GM23338 (cell line): ENCODE measurements at regions not wholly inside any gene's neighbourhood (a gene's known extent, or its start where the extent isn't known, plus 50 kb on each side); places are given as distances from the start of the nearest gene placed in this dataset.

Experiments used
- ATAC-seq: fragments of 200-7000 bp; cut with Tn5 transposase; 3 replicates; pipeline ENCODE4 v1.9.1; 2020
- DNase-seq: peaks from one replicate; pipeline ENCODE4 v3.0.0-alpha.2; 2015; ENCODE audit warnings: low spot score
- H2AFZ ChIP-seq: fragments of 200-600 bp; sonication (generic); 2 replicates; pipeline ENCODE4 v1.8.0; 2016; ENCODE audit warnings: antibody characterized with exemption, mild to moderate bottlenecking, moderate library complexity
- H3F3A ChIP-seq: fragments of 200-600 bp; sonication (generic); replicated peaks from 2 replicates; pipeline ENCODE4 v1.8.0; 2017; ENCODE audit warnings: antibody characterized with exemption, mixed run types, low read depth
- H3K27ac ChIP-seq: fragments of 200-600 bp; sonication (generic); 2 replicates; pipeline ENCODE4 v1.6.1; 2016; ENCODE audit warnings: low read depth
- H3K27me3 ChIP-seq: fragments of 200-600 bp; sonication (generic); 2 replicates; pipeline ENCODE4 v1.8.0; 2016; ENCODE audit warnings: mild to moderate bottlenecking, mixed run types, moderate library complexity; ENCODE audit not compliant: insufficient read depth
- H3K36me3 ChIP-seq: fragments of 200-600 bp; sonication (generic); 2 replicates; pipeline ENCODE4 v1.8.0; 2016; ENCODE audit warnings: mild to moderate bottlenecking; ENCODE audit not compliant: insufficient read depth
- H3K4me1 ChIP-seq: fragments of 200-600 bp; sonication (generic); 2 replicates; pipeline ENCODE4 v1.8.0; 2016; ENCODE audit warnings: mild to moderate bottlenecking, moderate library complexity; ENCODE audit not compliant: insufficient read depth
- H3K4me2 ChIP-seq: fragments of 200-600 bp; sonication (generic); 2 replicates; pipeline ENCODE4 v1.7.1; 2017; ENCODE audit warnings: mixed run types
- H3K4me3 ChIP-seq: fragments of 200-600 bp; sonication (generic); 2 replicates; pipeline ENCODE4 v1.6.1; 2016; ENCODE audit warnings: mixed run types
- H3K79me2 ChIP-seq: fragments of 200-600 bp; sonication (generic); replicated peaks from 2 replicates; pipeline ENCODE4 v1.8.0; 2017; ENCODE audit warnings: mild to moderate bottlenecking; ENCODE audit not compliant: insufficient read depth
- H3K9me2 ChIP-seq: fragments of 200-600 bp; sonication (generic); 2 replicates; pipeline ENCODE4 v1.8.0; 2017; ENCODE audit not compliant: insufficient read depth
- H4K20me1 ChIP-seq: fragments of 200-600 bp; sonication (generic); replicated peaks from 2 replicates; pipeline ENCODE4 v1.8.0; 2017; ENCODE audit warnings: mild to moderate bottlenecking; ENCODE audit not compliant: insufficient read depth
- H3K27ac Mint-ChIP-seq: 2 replicates; pipeline ENCODE4 v1.8.0; 2020; ENCODE audit warnings: inconsistent platforms, mild to moderate bottlenecking, moderate library complexity, mixed read lengths
- H3K27me3 Mint-ChIP-seq: 3 replicates; pipeline ENCODE4 v1.8.0; 2022; ENCODE audit warnings: low read depth, mild to moderate bottlenecking, moderate library complexity, mixed read lengths, inconsistent platforms; ENCODE audit not compliant: insufficient read depth, poor library complexity
- H3K36me3 Mint-ChIP-seq: 3 replicates; pipeline ENCODE4 v1.8.0; 2021; ENCODE audit warnings: low read depth, mild to moderate bottlenecking, inconsistent platforms, moderate library complexity, mixed read lengths
- H3K4me1 Mint-ChIP-seq: 3 replicates; pipeline ENCODE4 v1.8.0; 2020; ENCODE audit warnings: mild to moderate bottlenecking, inconsistent platforms, mixed read lengths
- H3K4me3 Mint-ChIP-seq: 3 replicates; pipeline ENCODE4 v1.8.0; 2021; ENCODE audit warnings: moderate library complexity, mild to moderate bottlenecking, inconsistent platforms, mixed read lengths
- H3K9me3 Mint-ChIP-seq: 3 replicates; pipeline ENCODE4 v1.8.0; 2020; ENCODE audit warnings: moderate library complexity, mild to moderate bottlenecking, inconsistent platforms, mixed read lengths
- CREB1 ChIP-seq: fragments of 250-450 bp; sonication (Bioruptor Pico); IDR thresholded peaks from 2 replicates; pipeline ENCODE4 v1.5.0; 2020; ENCODE audit warnings: low read depth, mild to moderate bottlenecking, moderate library complexity
- CTCF ChIP-seq, 2 experiments: fragments of 200-600 bp in 1 of 2; sonication (generic) in 1 of 2; conservative IDR thresholded peaks; 2 replicates each; pipeline versions ENCODE4 v1.5.1 to v1.6.1; 2016 to 2017; ENCODE audit warnings: antibody characterized with exemption in 2 of 2, low read depth in 2 of 2, mild to moderate bottlenecking in 2 of 2, moderate library complexity in 1 of 2
- EZH2phosphoT487 ChIP-seq: fragments of 200-600 bp; sonication (generic); IDR thresholded peaks from one replicate; pipeline ENCODE4 v1.8.1; 2018; ENCODE audit warnings: antibody characterized with exemption; ENCODE audit not compliant: unreplicated experiment
- JUNB ChIP-seq: IDR thresholded peaks from one replicate; pipeline ENCODE4 v1.6.1; 2016; ENCODE audit warnings: antibody characterized with exemption; ENCODE audit not compliant: unreplicated experiment
- POLR2AphosphoS5 ChIP-seq: IDR thresholded peaks from 2 replicates; pipeline ENCODE4 v1.6.1; 2016; ENCODE audit warnings: antibody characterized with exemption, low read depth
- STAT1 ChIP-seq: IDR thresholded peaks from one replicate; pipeline ENCODE4 v1.6.1; 2016; ENCODE audit warnings: antibody characterized with exemption; ENCODE audit not compliant: unreplicated experiment
- ZNF331 ChIP-seq: fragments of 250-450 bp; sonication (Bioruptor Pico); IDR thresholded peaks from 2 replicates; pipeline ENCODE4 v1.5.0; 2020; ENCODE audit warnings: low read depth, mild to moderate bottlenecking, moderate library complexity
- ZNF462 ChIP-seq: fragments of 250-450 bp; sonication (Bioruptor Pico); IDR thresholded peaks from 2 replicates; pipeline ENCODE4 v1.5.0; 2020; ENCODE audit warnings: mild to moderate bottlenecking, moderate library complexity

- no peak for TF ChIP-seq CTCF (conservative IDR thresholded peaks at IDR 0.05; ENCODE audit: low read depth in 2 of 2)
- no peak for TF ChIP-seq ZNF331 (CRISPR knock-in tag)
- no peak for TF ChIP-seq POLR2AphosphoS5
- no peak for TF ChIP-seq EZH2phosphoT487
- no peak for TF ChIP-seq ZNF462 (CRISPR knock-in tag)
These were observed 979.0 kb downstream of the EFNA5 start (continued) for GRCh38 chr5:106691701-106692100.

GRCh38 chr5:106690585-106690984 lies 980.2 kb downstream of the EFNA5 start:
- Mint-ChIP-seq H3K27me3 (no peaks in the 10 kb centered on the region), H3K4me1 (no peaks in the 10 kb centered on the region), H3K27ac (peak overlapping the region; percentile 39; the same call in 1 of the 2 replicates), H3K36me3 (no peaks in the 10 kb centered on the region), H3K9me3 (peaks cover 3% of the 10 kb centered on the region; the same call in 1 of the 3 replicates), H3K4me3 (no peak overlapping the region)
- H3K9me2 ChIP-seq, result no peaks in the 10 kb centered on the region
- H3K4me2 ChIP-seq, result no peak overlapping the region
- H3K27ac ChIP-seq, result no peak overlapping the region
- ATAC-seq, result no peak
- H3K4me3 ChIP-seq, result no peak overlapping the region
- H3K79me2 ChIP-seq, result no peaks in the 10 kb centered on the region
- no peak for DNase-seq
- H3F3A ChIP-seq, result no peaks in the 10 kb centered on the region
- no peaks in the 10 kb centered on the region for H3K27me3 ChIP-seq
- no peaks in the 10 kb centered on the region for H3K4me1 ChIP-seq
- no peaks in the 10 kb centered on the region for H3K36me3 ChIP-seq
- no peak overlapping the region for H2AFZ ChIP-seq
- TF ChIP-seq STAT1 (no peak), CREB1 (CRISPR knock-in tag) (no peak), JUNB (no peak)
- no peaks in the 10 kb centered on the region for H4K20me1 ChIP-seq
